ENCODE measurements at regions not wholly inside any gene's neighbourhood (a gene's known extent, or its start where the extent isn't known, plus 50 kb on each side); places are given as distances from the start of the nearest gene placed in this dataset.

- H3K4me3 ChIP-seq (ENCODE audit: extremely low read depth in 1 of 4, insufficient read depth in 2 of 4, low read depth in 3 of 4, low read length in 4 of 4) = no peak overlapping the region
- H3K9me3 ChIP-seq (ENCODE audit: insufficient read depth in 2 of 2, low read depth in 1 of 2, low read length in 1 of 2) = peaks cover 0 to 5% of the 10 kb centered on the region in 2 experiments; a peak in 1 of 4 replicates
- peak overlapping the region; percentile 49; the same call in 1 of the 2 replicates for H2AFZ ChIP-seq (ENCODE audit: low read length)
- no peak overlapping the region for H4K5ac ChIP-seq (ENCODE audit: insufficient read length, low read depth, low read length)
- H3K9ac ChIP-seq (replicated peaks in 1 of 4; ENCODE audit: extremely low read depth in 1 of 4, low read depth in 3 of 4, low read length in 3 of 4) = no peak overlapping the region
- peaks cover 0 to 2% (median 0%) of the 10 kb centered on the region in 4 experiments; a peak in 1 of 7 replicates for H3K4me1 ChIP-seq (replicated peaks in 1 of 4; ENCODE audit: control insufficient read depth in 3 of 4, insufficient read depth in 4 of 4, low read length in 3 of 4)
- H3K79me1 ChIP-seq (ENCODE audit: low read depth, low read length) = no peaks in the 10 kb centered on the region
- no peak overlapping the region for H3K23ac ChIP-seq (ENCODE audit: insufficient read length)
- 82% methylated on average over 1 of the region's 1 CpG; no CpG with 5 or more reads in 1 of the 2 experiments for WGBS, 2 experiments (ENCODE audit: extremely low coverage in 1 of 2, insufficient coverage in 1 of 2, insufficient read length in 1 of 2, insufficient replicate concordance in 2 of 2, low coverage in 1 of 2, low lambda C conversion rate in 2 of 2, missing lambda C conversion rate in 1 of 2)
- H2AK5ac ChIP-seq (ENCODE audit: low read depth, low read length) = no peak overlapping the region
- H3K36me3 ChIP-seq (ENCODE audit: control insufficient read depth in 2 of 4, insufficient read depth in 4 of 4, low read length in 3 of 4) = no peaks in the 10 kb centered on the region
- H2BK15ac ChIP-seq (ENCODE audit: low read length) = no peak overlapping the region
- H4K91ac ChIP-seq (replicated peaks; ENCODE audit: insufficient read length, low read length) = no peak overlapping the region
- H4K20me1 ChIP-seq (replicated peaks in 1 of 2; ENCODE audit: control insufficient read depth in 1 of 2, insufficient read depth in 2 of 2, low read length in 2 of 2) = no peaks in the 10 kb centered on the region
- FAIRE-seq = no peak
- no peak overlapping the region for H2BK120ac ChIP-seq (replicated peaks; ENCODE audit: low read depth, low read length)
- H3K56ac ChIP-seq (replicated peaks; ENCODE audit: insufficient read length, low read depth, low read length) = no peak overlapping the region
- H3K14ac ChIP-seq (ENCODE audit: insufficient read length) = no peak overlapping the region
- ChIA-PET CTCF (ENCODE audit: partially characterized antibody) (interaction anchor here (0.6 kb wide), 1 partner anchor 743 kb away, joined by 4 read pairs; no protein-coding TSS in a partner anchor), POLR2A (ENCODE audit: partially characterized antibody) (no interaction called here)
- DNase-seq (ENCODE audit: low read depth in 1 of 2, low spot score in 2 of 2) = no peak
- H3K23me2 ChIP-seq (ENCODE audit: low read depth, low read length) = no peaks in the 10 kb centered on the region
- no peaks in the 10 kb centered on the region for H3K27me3 ChIP-seq (replicated peaks in 1 of 4; ENCODE audit: control insufficient read depth in 3 of 4, extremely low read depth in 1 of 4, insufficient read depth in 3 of 4, low read length in 3 of 4)
- H3K4ac ChIP-seq (replicated peaks; ENCODE audit: insufficient read length, low read depth, low read length) = no peak overlapping the region
- no peak overlapping the region for H3K18ac ChIP-seq (ENCODE audit: extremely low read depth, low read length)
- no peak overlapping the region for H3K4me2 ChIP-seq (ENCODE audit: insufficient read depth in 1 of 2, low read depth in 2 of 2, low read length in 2 of 2)
- H3K27ac ChIP-seq (ENCODE audit: low read depth, low read length) = no peak overlapping the region
- no peak overlapping the region for H2BK5ac ChIP-seq (ENCODE audit: low read depth, low read length)
- H3K79me2 ChIP-seq (ENCODE audit: control insufficient read depth in 1 of 2, insufficient read depth in 2 of 2, low read length in 2 of 2) = no peaks in the 10 kb centered on the region
- H2BK20ac ChIP-seq (ENCODE audit: low read length) = no peak overlapping the region
- H4K8ac ChIP-seq (ENCODE audit: extremely low read depth, insufficient read depth, low read length) = no peak overlapping the region
- H2BK12ac ChIP-seq (ENCODE audit: low read depth, low read length) = no peak overlapping the region
- TF ChIP-seq FOSL1 (IDR thresholded peaks at IDR 0.05; ENCODE audit: insufficient read depth, low read depth, low read length) (no peak), ZNF274 (IDR thresholded peaks at IDR 0.05; ENCODE audit: borderline replicate concordance, extremely low read depth, low read length) (no peak), RBBP5 (IDR thresholded peaks at IDR 0.05; ENCODE audit: borderline replicate concordance, low read depth, low read length) (no peak), ATF2 (IDR thresholded peaks at IDR 0.05; ENCODE audit: low read length) (no peak), TCF12 (IDR thresholded peaks at IDR 0.05; ENCODE audit: low read depth, low read length) (no peak), TAF7 (optimal IDR thresholded peaks at IDR 0.05; ENCODE audit: borderline replicate concordance, low read depth, low read length) (no peak), BACH1 (IDR thresholded peaks at IDR 0.05; ENCODE audit: low read length) (no peak), JUND (IDR thresholded peaks at IDR 0.05; ENCODE audit: low read length) (no peak), KDM5A (IDR thresholded peaks at IDR 0.05; ENCODE audit: low read length) (no peak), RXRA (IDR thresholded peaks at IDR 0.05; ENCODE audit: insufficient read depth, low read depth, low read length) (no peak), SIRT6 (IDR thresholded peaks at IDR 0.05; ENCODE audit: low read length) (no peak), SP1 (IDR thresholded peaks at IDR 0.05; ENCODE audit: low read depth, low read length) (no peak), SP2 (IDR thresholded peaks at IDR 0.05; ENCODE audit: low read length) (no peak), PHF8 (conservative IDR thresholded peaks at IDR 0.05; ENCODE audit: low read depth, low read length) (no peak)
Measured at GRCh38 chr2:15865923-15866322, 74.4 kb upstream of the MYCN start.
